Brain microvascular endothelial cell (primary cell): ENCODE measurements at regions not wholly inside any gene's neighbourhood (a gene's known extent, or its start where the extent isn't known, plus 50 kb on each side); places are given as distances from the start of the nearest gene placed in this dataset.

ENCODE experiments used
- DNase-seq: peaks from one replicate; pipeline ENCODE4 v3.0.0-alpha.2; 2020
- H3K27ac ChIP-seq: fragments of 250-450 bp; sonication (Bioruptor Pico); 2 replicates; pipeline ENCODE4 v1.5.1; 2020; ENCODE audit warnings: mild to moderate bottlenecking, moderate library complexity
- H3K27me3 ChIP-seq: fragments of 250-450 bp; sonication (Bioruptor Pico); replicated peaks from 2 replicates; pipeline ENCODE4 v1.5.1; 2020; ENCODE audit warnings: mild to moderate bottlenecking
- H3K36me3 ChIP-seq: fragments of 250-450 bp; sonication (Bioruptor Pico); replicated peaks from 2 replicates; pipeline ENCODE4 v1.5.1; 2020; ENCODE audit warnings: mild to moderate bottlenecking
- H3K4me3 ChIP-seq: 2 replicates; pipeline ENCODE4 v1.5.1; 2011; ENCODE audit warnings: low read depth, mild to moderate bottlenecking, control low read depth, low read length, moderate library complexity
- in situ Hi-C: cut with HindIII; loops from 2 replicates; pipeline ENCODE4 v1.10.0; 2017; ENCODE audit warnings: low sequenced_read_pairs, low pct_ligation_motif_present
- TF ChIP-seq, protein P1 (sequence below): IDR thresholded peaks from 2 replicates; pipeline ENCODE4 v1.5.1; 2011; ENCODE audit warnings: low read depth, mild to moderate bottlenecking, moderate library complexity, low read length, control low read depth, inconsistent platforms; ENCODE audit errors: missing control alignments

DNA sequence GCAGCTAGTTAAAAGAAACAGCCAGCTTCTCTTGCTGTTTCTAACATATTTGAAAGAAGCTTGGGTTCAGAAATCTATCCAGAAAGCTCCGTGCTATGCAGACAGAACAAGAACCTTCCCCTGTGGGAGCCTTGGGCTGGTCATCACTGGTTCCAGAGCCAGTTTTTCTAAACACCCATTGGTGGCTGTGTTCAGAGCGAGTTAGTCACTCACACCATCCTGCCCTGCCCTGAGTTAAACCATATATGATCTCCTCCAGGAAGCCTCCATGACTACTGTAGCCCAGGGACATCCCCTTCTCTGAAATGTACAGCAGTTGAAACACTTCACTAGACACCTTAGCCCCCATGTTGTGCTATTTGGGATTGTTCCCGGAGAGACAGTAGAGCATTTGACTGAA, 200.8 kb upstream of the SGCG start:
- Histone ChIP-seq H3K36me3 (no peaks in the 10 kb centered on the region), H3K27me3 (no peaks in the 10 kb centered on the region), H3K4me3 (no peak overlapping the region), H3K27ac (no peak overlapping the region)
- TF ChIP-seq, protein P1, sequence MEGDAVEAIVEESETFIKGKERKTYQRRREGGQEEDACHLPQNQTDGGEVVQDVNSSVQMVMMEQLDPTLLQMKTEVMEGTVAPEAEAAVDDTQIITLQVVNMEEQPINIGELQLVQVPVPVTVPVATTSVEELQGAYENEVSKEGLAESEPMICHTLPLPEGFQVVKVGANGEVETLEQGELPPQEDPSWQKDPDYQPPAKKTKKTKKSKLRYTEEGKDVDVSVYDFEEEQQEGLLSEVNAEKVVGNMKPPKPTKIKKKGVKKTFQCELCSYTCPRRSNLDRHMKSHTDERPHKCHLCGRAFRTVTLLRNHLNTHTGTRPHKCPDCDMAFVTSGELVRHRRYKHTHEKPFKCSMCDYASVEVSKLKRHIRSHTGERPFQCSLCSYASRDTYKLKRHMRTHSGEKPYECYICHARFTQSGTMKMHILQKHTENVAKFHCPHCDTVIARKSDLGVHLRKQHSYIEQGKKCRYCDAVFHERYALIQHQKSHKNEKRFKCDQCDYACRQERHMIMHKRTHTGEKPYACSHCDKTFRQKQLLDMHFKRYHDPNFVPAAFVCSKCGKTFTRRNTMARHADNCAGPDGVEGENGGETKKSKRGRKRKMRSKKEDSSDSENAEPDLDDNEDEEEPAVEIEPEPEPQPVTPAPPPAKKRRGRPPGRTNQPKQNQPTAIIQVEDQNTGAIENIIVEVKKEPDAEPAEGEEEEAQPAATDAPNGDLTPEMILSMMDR, result no peak
- no peak for DNase-seq
- in situ Hi-C loops, result no loop called here

- in situ Hi-C loops, result no loop called here
- Histone ChIP-seq H3K4me3 (no peak overlapping the region), H3K27ac (no peak overlapping the region), H3K36me3 (no peaks in the 10 kb centered on the region), H3K27me3 (no peaks in the 10 kb centered on the region)
- TF ChIP-seq, protein P1, result no peak
- no peak for DNase-seq
Observed at GRCh38 chr13:22980936-22981335, 199.8 kb upstream of the SGCG start.

- H3K4me3 ChIP-seq, result no peak overlapping the region
- TF ChIP-seq, protein P1, result no peak
- no peaks in the 10 kb centered on the region for H3K27me3 ChIP-seq
- no peak for DNase-seq
- no peaks in the 10 kb centered on the region for H3K36me3 ChIP-seq
- in situ Hi-C loops, result no loop called here
- H3K27ac ChIP-seq, result no peak overlapping the region
Observed at GRCh38 chr13:22993148-22993547, 187.6 kb upstream of the SGCG start.

DNA sequence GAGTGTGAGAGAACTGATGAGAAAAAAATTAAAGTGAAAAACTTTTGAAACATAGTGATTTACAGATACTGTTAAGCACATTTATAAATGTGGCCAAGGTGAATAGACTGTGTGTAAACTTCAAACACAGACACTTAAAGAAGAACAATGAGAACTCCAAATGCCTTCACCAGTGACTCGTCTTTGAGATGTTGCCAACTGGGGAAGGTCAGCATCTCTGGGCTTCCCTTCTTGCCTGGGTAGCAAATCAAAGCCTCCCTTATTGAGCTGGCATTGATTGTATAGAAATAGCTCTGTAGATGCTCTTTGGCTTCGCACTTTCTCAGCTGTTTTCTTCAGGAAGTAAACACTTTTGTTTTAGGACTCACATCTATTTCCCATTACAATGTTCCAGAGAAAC, 177.3 kb upstream of the SGCG start:
- DNase-seq, result no peak
- TF ChIP-seq, protein P1, result no peak
- no peaks in the 10 kb centered on the region for H3K36me3 ChIP-seq
- in situ Hi-C loops, result no loop called here
- H3K27ac ChIP-seq, result no peak overlapping the region
- no peaks in the 10 kb centered on the region for H3K27me3 ChIP-seq
- no peak overlapping the region for H3K4me3 ChIP-seq

- Histone ChIP-seq H3K36me3 (no peaks in the 10 kb centered on the region), H3K27ac (no peak overlapping the region), H3K4me3 (no peak overlapping the region), H3K27me3 (no peaks in the 10 kb centered on the region)
- in situ Hi-C loops, result no loop called here
- TF ChIP-seq, protein P1, result no peak
- no peak for DNase-seq
Observed at GRCh38 chr13:23007426-23007825, 173.4 kb upstream of the SGCG start.

GRCh38 chr13:23018143-23018542, 162.6 kb upstream of the SGCG start:
- in situ Hi-C loops, result no loop called here

More at GRCh38 chr13:23018143-23018542, 162.6 kb upstream of the SGCG start:
- H3K27ac ChIP-seq, result no peak overlapping the region
- no peaks in the 10 kb centered on the region for H3K27me3 ChIP-seq
- no peak overlapping the region for H3K4me3 ChIP-seq
- no peak for DNase-seq
- H3K36me3 ChIP-seq, result no peaks in the 10 kb centered on the region
- TF ChIP-seq, protein P1, result no peak
